Stomach smooth muscle (tissue), 2 donors: ENCODE measurements at regions not wholly inside any gene's neighbourhood (a gene's known extent, or its start where the extent isn't known, plus 50 kb on each side); places are given as distances from the start of the nearest gene placed in this dataset.

ENCODE experiments used
- H3K27ac ChIP-seq: one replicate; pipeline ENCODE4 v1.7.0; 2013; ENCODE audit warnings: mild to moderate bottlenecking, low read length, inconsistent platforms
- H3K27me3 ChIP-seq, 2 donors: one replicate each; pipeline ENCODE4 v1.7.0; 2013; ENCODE audit warnings: low read length in 2 of 2; ENCODE audit not compliant: insufficient read depth in 2 of 2, control insufficient read depth in 1 of 2
- H3K36me3 ChIP-seq, 2 donors: one replicate each; pipeline ENCODE4 v1.7.0; 2013; ENCODE audit warnings: low read length in 2 of 2; ENCODE audit not compliant: control insufficient read depth in 2 of 2, insufficient read depth in 2 of 2
- H3K4me1 ChIP-seq: one replicate; pipeline ENCODE4 v1.7.0; 2013; ENCODE audit warnings: low read length; ENCODE audit not compliant: control insufficient read depth, insufficient read depth
- H3K4me3 ChIP-seq, 2 donors: one replicate each; pipeline ENCODE4 v1.7.0; 2013; ENCODE audit warnings: low read length in 2 of 2
- H3K9ac ChIP-seq, 2 donors: one replicate each; pipeline ENCODE4 v1.7.0; 2013; ENCODE audit warnings: low read length in 2 of 2, mild to moderate bottlenecking in 1 of 2
- H3K9me3 ChIP-seq, 2 donors: one replicate each; pipeline ENCODE4 v1.7.0; 2013; ENCODE audit warnings: low read length in 2 of 2; ENCODE audit not compliant: control insufficient read depth in 2 of 2
- donor health status: healthy.
- donor health status: Pancreatic carcinoma.

DNA sequence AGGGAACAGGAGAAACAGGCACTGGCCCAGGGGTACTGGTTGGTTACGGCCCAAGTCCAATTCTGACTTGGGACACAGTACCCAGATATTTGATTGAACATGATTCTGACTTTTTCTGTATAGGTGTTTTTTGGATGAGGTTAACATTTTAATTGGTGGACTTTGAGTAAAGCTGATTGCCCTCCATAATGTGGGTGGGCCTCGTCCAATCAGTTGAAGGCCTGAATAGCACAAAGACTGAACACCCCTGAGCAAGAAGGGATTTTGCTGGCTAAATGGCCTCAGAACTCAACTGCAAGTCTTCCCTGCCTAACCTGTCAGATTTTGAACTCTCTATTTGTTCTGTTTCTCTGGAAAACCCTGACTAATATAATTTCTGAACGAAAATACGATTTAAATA, 222.6 kb downstream of the TEX36 start:
- H3K36me3 ChIP-seq, result no peaks in the 10 kb centered on the region
- H3K27me3 ChIP-seq, result no peaks in the 10 kb centered on the region
- no peaks in the 10 kb centered on the region for H3K4me1 ChIP-seq
- H3K9me3 ChIP-seq, result no peaks in the 10 kb centered on the region
- H3K9ac ChIP-seq, result no peak overlapping the region
- no peak overlapping the region for H3K27ac ChIP-seq
- no peak overlapping the region for H3K4me3 ChIP-seq

DNA sequence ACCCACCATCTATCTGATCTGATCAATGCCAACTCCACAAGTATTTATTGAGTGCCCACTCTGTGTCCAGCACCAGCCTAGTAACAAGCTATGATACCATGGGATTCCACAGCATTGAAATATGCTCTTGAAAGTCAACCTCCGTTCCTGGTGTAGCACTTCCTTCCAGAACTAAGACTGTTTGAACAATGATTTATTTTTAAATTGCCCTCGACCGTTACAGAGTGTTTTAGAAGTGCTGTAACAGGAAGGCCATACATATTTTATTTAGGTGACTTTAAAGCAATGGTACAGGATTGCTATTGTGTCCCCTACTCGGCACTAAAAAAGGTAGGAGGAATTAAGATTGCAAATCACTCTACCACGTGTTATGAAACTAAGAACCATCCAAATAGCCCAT, 225.6 kb downstream of the TEX36 start:
- Histone ChIP-seq H3K9ac (no peak overlapping the region), H3K4me3 (no peak overlapping the region), H3K27me3 (no peaks in the 10 kb centered on the region), H3K36me3 (no peaks in the 10 kb centered on the region), H3K27ac (no peak overlapping the region), H3K9me3 (no peaks in the 10 kb centered on the region), H3K4me1 (no peaks in the 10 kb centered on the region)

DNA sequence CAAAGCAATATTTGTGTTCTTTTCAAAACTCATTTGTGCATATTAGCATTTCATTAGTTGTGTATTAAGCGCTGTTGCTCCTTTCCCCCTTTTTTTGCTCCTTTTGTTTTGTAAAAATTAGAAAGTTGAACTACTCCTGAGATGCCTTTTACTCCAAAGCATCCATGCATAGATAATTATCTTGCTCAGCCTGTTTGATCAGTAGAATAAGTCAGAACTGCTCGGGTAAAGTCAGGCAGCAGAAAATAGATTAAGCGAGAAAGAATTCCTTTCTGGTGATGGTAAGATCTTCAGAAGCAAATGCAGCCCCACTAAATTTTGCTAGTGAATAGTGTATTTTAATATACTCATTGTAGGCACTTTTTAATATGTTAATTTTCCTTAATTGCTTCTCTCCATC, 227.1 kb downstream of the TEX36 start:
- Histone ChIP-seq H3K4me3 (no peak overlapping the region), H3K27ac (no peak overlapping the region), H3K27me3 (no peaks in the 10 kb centered on the region), H3K9me3 (no peaks in the 10 kb centered on the region), H3K36me3 (no peaks in the 10 kb centered on the region), H3K9ac (no peak overlapping the region), H3K4me1 (no peaks in the 10 kb centered on the region)

DNA sequence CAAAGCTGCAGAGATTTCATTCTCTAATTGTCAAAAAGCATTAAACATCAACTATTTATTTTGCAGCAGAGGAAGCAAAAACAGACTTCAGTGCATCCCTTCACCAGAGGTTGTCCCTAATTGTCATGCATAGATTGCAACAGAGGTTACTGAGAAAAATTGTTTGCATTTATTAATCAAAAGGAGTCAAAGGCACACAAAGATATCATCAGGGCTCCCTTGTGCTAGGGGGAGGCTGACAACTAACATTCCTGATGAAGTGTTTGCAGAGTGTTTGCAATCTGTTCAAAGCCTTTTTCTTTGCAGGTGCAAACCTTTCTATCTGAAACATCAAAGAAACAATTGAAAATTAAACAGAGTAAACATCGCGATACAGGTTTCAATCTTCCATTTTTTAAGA, 227.5 kb downstream of the TEX36 start:
- no peaks in the 10 kb centered on the region for H3K4me1 ChIP-seq

DNA sequence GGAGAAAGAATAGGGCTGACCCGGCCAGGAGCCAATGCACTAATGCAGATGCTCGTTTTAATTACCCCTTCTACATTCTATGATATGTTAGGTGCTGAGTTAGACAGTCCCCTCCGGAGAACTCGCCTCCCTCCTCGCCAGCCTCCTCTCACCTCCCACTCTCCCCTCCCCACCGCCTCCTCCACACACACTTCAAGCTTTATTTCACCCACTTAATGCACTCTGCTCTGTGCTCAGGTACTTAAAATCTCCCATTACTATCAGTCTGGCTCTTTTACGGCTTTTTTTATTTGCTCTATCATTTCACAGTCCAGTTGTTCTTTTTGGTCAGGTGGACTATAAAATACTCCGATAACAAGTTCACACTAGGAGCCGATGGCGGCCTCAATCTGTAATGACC, 231.6 kb downstream of the TEX36 start:
- Histone ChIP-seq H3K36me3 (no peaks in the 10 kb centered on the region), H3K4me1 (no peaks in the 10 kb centered on the region), H3K4me3 (no peak overlapping the region), H3K27me3 (no peaks in the 10 kb centered on the region), H3K27ac (no peak overlapping the region), H3K9ac (no peak overlapping the region), H3K9me3 (no peaks in the 10 kb centered on the region)

More for the DNA sequence above, 227.5 kb downstream of the TEX36 start:
- Histone ChIP-seq H3K4me3 (no peak overlapping the region), H3K27me3 (no peaks in the 10 kb centered on the region), H3K9ac (no peak overlapping the region), H3K27ac (no peak overlapping the region), H3K36me3 (no peaks in the 10 kb centered on the region), H3K9me3 (no peaks in the 10 kb centered on the region)

DNA sequence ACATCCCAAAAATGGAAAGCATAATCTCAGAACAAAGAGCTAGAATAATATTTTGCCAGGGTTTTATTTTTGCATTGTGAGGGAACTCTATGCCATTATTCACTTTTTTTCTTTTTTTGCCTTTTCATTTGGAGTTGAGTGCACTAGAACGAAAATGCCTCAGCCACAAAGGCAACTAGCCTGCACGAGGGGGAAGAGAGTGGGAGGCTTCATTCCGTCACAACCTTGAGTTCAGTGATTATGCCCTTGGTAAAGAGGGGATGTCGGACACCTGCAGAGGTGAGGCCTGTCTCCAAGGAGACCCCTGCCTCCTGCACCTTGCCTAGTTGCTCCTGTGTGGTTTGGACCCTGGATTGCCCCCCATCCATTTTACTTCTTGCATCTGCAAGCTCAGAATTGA, 232.7 kb downstream of the TEX36 start:
- Histone ChIP-seq H3K4me1 (no peaks in the 10 kb centered on the region), H3K9ac (no peak overlapping the region), H3K4me3 (no peak overlapping the region), H3K36me3 (no peaks in the 10 kb centered on the region), H3K27ac (no peak overlapping the region), H3K27me3 (no peaks in the 10 kb centered on the region), H3K9me3 (no peaks in the 10 kb centered on the region)

DNA sequence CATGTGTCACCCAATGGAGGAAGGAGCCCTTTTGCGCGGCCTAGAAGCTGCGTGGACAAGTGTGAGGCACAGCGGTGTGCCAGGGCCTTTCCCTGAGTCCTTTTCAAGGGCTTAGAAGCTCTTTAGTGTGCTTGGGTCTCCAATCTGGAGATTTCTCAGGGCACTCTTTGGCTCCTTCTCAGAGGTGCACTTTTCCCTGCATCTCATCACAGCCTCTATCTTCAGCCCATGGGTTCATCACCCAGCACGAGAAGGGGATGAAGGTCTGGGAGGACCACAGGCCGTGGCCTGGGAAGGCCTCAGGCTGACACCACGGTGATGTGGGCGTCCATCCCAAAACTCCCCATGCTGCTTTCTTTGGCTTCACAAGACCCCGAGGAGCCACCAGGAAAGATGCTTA, 233.4 kb downstream of the TEX36 start:
- H3K4me1 ChIP-seq, result no peaks in the 10 kb centered on the region
- H3K9ac ChIP-seq, result no peak overlapping the region
- H3K36me3 ChIP-seq, result no peaks in the 10 kb centered on the region
- no peak overlapping the region for H3K27ac ChIP-seq
- no peaks in the 10 kb centered on the region for H3K27me3 ChIP-seq
- no peaks in the 10 kb centered on the region for H3K9me3 ChIP-seq
- H3K4me3 ChIP-seq, result no peak overlapping the region

DNA sequence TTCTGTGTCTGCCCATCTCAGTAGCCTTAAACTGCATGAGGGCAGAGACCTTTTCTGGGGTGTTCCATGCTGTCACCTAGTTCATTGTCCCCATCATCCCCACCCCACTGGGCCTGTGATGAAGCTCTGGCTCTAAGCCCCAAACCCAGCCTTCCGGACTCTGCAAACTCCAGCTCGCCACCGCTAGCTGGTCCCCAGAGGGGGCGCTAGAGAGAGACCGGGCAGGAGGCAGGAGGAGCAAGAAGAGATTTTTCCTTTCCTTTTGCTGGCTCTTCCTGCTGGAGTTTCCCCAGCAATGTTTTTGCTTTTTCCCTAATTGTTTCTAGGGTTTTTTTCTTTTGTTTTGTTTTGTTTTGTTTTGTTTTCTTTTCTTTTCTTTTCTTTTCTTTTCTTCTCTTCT, 234.4 kb downstream of the TEX36 start:
- H3K9ac ChIP-seq, result no peak overlapping the region
- no peaks in the 10 kb centered on the region for H3K27me3 ChIP-seq

DNA sequence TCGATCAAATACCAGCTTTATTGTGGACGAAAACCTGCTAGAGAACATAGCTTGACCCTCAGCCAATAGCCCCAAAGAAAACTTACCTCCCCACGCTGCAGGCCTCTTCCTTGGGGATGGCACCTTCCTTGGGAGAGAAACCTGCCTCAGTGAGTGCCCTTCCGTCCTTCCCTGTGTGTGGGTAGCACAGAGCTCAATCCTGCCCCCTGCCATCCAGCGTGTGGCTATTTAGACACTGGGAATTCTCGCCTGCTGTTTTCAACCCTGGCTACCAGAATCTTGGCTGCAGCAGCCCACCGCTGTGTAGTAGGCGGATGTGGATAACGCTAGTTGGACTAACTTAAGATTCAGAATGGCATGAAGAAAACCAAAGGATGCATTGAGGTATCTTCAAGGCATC, 238.2 kb downstream of the TEX36 start:
- H3K9ac ChIP-seq, result no peak overlapping the region
- no peak overlapping the region for H3K27ac ChIP-seq
- no peaks in the 10 kb centered on the region for H3K9me3 ChIP-seq
- no peaks in the 10 kb centered on the region for H3K36me3 ChIP-seq
- H3K27me3 ChIP-seq, result no peaks in the 10 kb centered on the region
- peaks cover 20% of the 10 kb centered on the region for H3K4me1 ChIP-seq
- H3K4me3 ChIP-seq, result no peak overlapping the region

More for the DNA sequence above, 234.4 kb downstream of the TEX36 start:
- no peaks in the 10 kb centered on the region for H3K36me3 ChIP-seq
- H3K9me3 ChIP-seq, result no peaks in the 10 kb centered on the region
- H3K4me1 ChIP-seq, result peaks cover 9% of the 10 kb centered on the region
- H3K27ac ChIP-seq, result no peak overlapping the region
- H3K4me3 ChIP-seq, result no peak overlapping the region

DNA sequence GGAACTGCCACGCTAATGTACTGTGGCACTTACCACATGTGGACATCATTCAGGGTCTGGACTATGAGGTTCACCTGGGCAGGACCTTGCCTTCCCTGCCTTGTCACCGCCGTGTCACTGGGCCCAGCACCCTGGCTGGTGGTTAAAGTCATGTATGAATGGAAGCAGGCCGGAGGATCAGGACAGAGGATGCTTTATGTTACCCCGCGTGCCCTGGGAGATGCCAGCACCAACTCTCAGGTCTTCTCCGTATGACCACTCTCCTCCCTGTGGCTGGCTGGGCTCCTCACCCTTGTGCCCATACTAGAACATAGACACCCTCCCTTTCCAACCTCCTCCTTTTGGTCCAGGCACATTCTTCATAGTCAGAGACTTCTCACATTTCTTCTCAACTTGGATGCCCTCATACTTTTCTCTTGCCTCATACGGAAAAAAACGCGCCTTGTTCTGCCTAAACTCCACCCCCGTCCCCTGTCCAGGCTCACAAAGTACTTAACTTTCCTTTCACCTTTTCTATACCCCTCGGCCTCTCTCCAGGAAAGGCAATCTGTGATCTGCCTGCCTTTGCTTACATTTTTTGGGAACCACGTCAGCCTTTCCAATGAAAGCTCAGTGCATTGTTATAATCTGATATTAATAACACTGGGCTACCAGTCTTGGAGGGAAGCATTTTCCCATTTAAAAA, 240.0 kb downstream of the TEX36 start:
- Histone ChIP-seq H3K9me3 (no peaks in the 10 kb centered on the region), H3K36me3 (no peaks in the 10 kb centered on the region), H3K27ac (peak overlapping the region; percentile 71), H3K4me3 (peak overlapping the region; percentile 1 to 3), H3K4me1 (peaks cover 20% of the 10 kb centered on the region), H3K9ac (peak overlapping the region in 1 of 2 donors; percentile 21), H3K27me3 (no peaks in the 10 kb centered on the region)

DNA sequence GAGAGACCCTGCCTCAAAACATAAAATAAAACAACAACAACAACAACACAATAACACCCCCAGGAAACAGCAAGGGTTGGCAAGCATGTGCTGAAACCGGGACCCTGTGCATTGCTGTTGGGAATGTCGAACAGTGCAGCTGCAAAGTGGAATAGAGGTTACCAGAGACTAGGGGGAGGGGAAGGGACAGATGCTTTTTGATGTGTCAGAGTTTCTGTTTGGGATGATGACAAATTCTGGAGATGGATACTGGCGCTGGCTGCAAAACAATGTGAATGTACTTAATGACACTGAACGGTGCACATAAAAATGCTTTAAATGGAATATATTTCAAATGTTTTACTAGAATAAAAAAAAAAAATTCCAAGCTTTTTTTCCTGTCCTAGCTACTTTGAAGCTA, 241.8 kb downstream of the TEX36 start:
- Histone ChIP-seq H3K36me3 (no peaks in the 10 kb centered on the region), H3K27me3 (no peaks in the 10 kb centered on the region), H3K27ac (no peak overlapping the region), H3K4me3 (no peak overlapping the region), H3K4me1 (peaks cover 20% of the 10 kb centered on the region), H3K9ac (no peak overlapping the region), H3K9me3 (no peaks in the 10 kb centered on the region)
